PC-3 (cell line): ENCODE measurements at regions not wholly inside any gene's neighbourhood (a gene's known extent, or its start where the extent isn't known, plus 50 kb on each side); places are given as distances from the start of the nearest gene placed in this dataset.

Source experiments
- ATAC-seq: fragments of 200-7000 bp; cut with Tn5 transposase; 2 replicates; pipeline ENCODE4 v1.9.1; 2020; ENCODE audit warnings: mild to moderate bottlenecking, moderate library complexity
- BruUV-seq: library from RNA; stranded (reverse); fragments of 400-500 nt; replicated peaks from 2 replicates; lab custom pipeline; 2021; lab: Mats Ljungman, UMichigan
- CTCF ChIA-PET: fragments of 300-600 bp; sonication (Branson Sonifier 250); formaldehyde crosslinking; loops from one replicate; lab custom pipeline; 2022; ENCODE audit warnings: antibody characterized with exemption; lab: Charles Lee
- POLR2A ChIA-PET: fragments of 300-600 bp; sonication (Branson Sonifier 250); formaldehyde crosslinking; loops from one replicate; lab custom pipeline; 2022; ENCODE audit warnings: antibody characterized with exemption; ENCODE audit not compliant: unreplicated experiment; lab: Charles Lee
- DNase-seq: peaks from one replicate; pipeline ENCODE4 v3.0.0-alpha.2; 2015
- H2AFZ ChIP-seq: fragments of 300-600 bp; sonication (generic); 2 replicates; pipeline ENCODE4 v1.6.0; 2016; ENCODE audit warnings: antibody characterized with exemption, low read length
- H3F3A ChIP-seq: fragments of 300-600 bp; sonication (generic); one replicate; pipeline ENCODE4 v1.6.0; 2017; ENCODE audit warnings: antibody characterized with exemption, low read length, control low read depth, mild to moderate bottlenecking; ENCODE audit not compliant: unreplicated experiment
- H3K27ac ChIP-seq: fragments of 300-600 bp; sonication (generic); 2 replicates; pipeline ENCODE4 v1.5.1; 2016; ENCODE audit warnings: mild to moderate bottlenecking, low read length
- H3K27me3 ChIP-seq: fragments of 300-600 bp; sonication (generic); 2 replicates; pipeline ENCODE4 v1.6.1; 2016; ENCODE audit warnings: low read length, mixed read lengths
- H3K36me3 ChIP-seq: fragments of 300-600 bp; sonication (generic); 2 replicates; pipeline ENCODE4 v1.6.1; 2016; ENCODE audit warnings: low read depth, mixed run types, low read length, mixed read lengths
- H3K4me1 ChIP-seq: fragments of 300-600 bp; sonication (generic); 2 replicates; pipeline ENCODE4 v1.5.1; 2016; ENCODE audit warnings: low read length; ENCODE audit not compliant: insufficient read depth
- H3K4me2 ChIP-seq: fragments of 300-600 bp; sonication (generic); 2 replicates; pipeline ENCODE4 v1.6.0; 2016; ENCODE audit warnings: low read length
- H3K4me3 ChIP-seq: fragments of 300-600 bp; sonication (generic); 2 replicates; pipeline ENCODE4 v1.5.1; 2016; ENCODE audit warnings: mild to moderate bottlenecking, low read length, mixed read lengths
- H3K79me2 ChIP-seq: fragments of 300-600 bp; sonication (generic); 2 replicates; pipeline ENCODE4 v1.6.1; 2017; ENCODE audit warnings: low read length, mixed read lengths
- H3K9ac ChIP-seq: fragments of 300-600 bp; sonication (generic); 2 replicates; pipeline ENCODE4 v1.6.0; 2016; ENCODE audit warnings: mild to moderate bottlenecking, low read length
- H3K9me2 ChIP-seq: fragments of 300-600 bp; sonication (generic); replicated peaks from 2 replicates; pipeline ENCODE4 v1.6.1; 2016; ENCODE audit warnings: mixed run types, low read length, mixed read lengths
- H3K9me3 ChIP-seq: fragments of 300-600 bp; sonication (generic); 2 replicates; pipeline ENCODE4 v1.6.1; 2016; ENCODE audit warnings: low read length, mixed read lengths
- H4K20me1 ChIP-seq: fragments of 300-600 bp; sonication (generic); 2 replicates; pipeline ENCODE4 v1.6.1; 2016; ENCODE audit warnings: low read length, mixed read lengths
- EZH2 ChIP-seq: fragments of 300-600 bp; sonication (generic); IDR thresholded peaks from one replicate; pipeline ENCODE4 v1.6.1; 2017; ENCODE audit warnings: antibody characterized with exemption, mild to moderate bottlenecking, low read length; ENCODE audit not compliant: unreplicated experiment
- EZH2phosphoT487 ChIP-seq: fragments of 300-600 bp; sonication (generic); IDR thresholded peaks from 2 replicates; pipeline ENCODE4 v1.6.1; 2018; ENCODE audit warnings: mild to moderate bottlenecking, antibody characterized with exemption, low read length, borderline replicate concordance
- intact Hi-C: fragments of 100-400 bp; cut with micrococcal nuclease; formaldehyde crosslinking; loops from 2 replicates; pipeline ENCODE4 v1.9.0; 2023
- TF ChIP-seq, protein P1 (sequence below): fragments of 300-600 bp; sonication (generic); conservative IDR thresholded peaks from 2 replicates; pipeline ENCODE4 v1.5.1; 2017; ENCODE audit warnings: antibody characterized with exemption, low read depth, mild to moderate bottlenecking, low read length

DNA sequence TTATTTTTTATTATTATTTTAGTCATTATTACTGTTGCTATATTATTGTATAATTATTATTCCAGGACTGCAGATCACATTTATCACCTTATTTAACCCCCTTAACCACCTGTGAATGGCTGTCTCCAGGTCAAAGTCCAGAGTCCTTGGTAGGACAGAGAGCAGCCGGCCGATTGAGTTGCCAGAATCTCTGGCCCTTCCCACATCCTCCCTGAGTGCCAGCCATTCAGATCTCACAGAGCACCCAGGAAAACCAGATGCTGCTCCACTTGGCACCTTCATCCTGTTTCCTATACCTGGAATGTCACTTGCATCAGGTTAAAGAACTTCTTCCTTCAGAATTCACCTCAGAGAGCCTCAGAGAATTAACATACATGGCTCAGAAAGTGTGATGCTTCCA is 101.1 kb downstream of the ELAPOR2 start:
- peaks cover 4% of the 10 kb centered on the region; the same call in 1 of the 2 replicates for H3K4me1 ChIP-seq
- no peaks in the 10 kb centered on the region for H3K9me2 ChIP-seq
- H2AFZ ChIP-seq = no peak overlapping the region
- DNase-seq (peak; percentile 19), ATAC-seq (peak; percentile 68; the same call in 1 of the 2 replicates)
- no TSS peak for BruUV-seq
- no peaks in the 10 kb centered on the region for H3K9me3 ChIP-seq
- H3F3A ChIP-seq = no peaks in the 10 kb centered on the region
- H3K79me2 ChIP-seq = no peaks in the 10 kb centered on the region
- TF ChIP-seq, protein P1, sequence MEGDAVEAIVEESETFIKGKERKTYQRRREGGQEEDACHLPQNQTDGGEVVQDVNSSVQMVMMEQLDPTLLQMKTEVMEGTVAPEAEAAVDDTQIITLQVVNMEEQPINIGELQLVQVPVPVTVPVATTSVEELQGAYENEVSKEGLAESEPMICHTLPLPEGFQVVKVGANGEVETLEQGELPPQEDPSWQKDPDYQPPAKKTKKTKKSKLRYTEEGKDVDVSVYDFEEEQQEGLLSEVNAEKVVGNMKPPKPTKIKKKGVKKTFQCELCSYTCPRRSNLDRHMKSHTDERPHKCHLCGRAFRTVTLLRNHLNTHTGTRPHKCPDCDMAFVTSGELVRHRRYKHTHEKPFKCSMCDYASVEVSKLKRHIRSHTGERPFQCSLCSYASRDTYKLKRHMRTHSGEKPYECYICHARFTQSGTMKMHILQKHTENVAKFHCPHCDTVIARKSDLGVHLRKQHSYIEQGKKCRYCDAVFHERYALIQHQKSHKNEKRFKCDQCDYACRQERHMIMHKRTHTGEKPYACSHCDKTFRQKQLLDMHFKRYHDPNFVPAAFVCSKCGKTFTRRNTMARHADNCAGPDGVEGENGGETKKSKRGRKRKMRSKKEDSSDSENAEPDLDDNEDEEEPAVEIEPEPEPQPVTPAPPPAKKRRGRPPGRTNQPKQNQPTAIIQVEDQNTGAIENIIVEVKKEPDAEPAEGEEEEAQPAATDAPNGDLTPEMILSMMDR = no peak
- TF ChIP-seq EZH2 (no peak), EZH2phosphoT487 (no peak)
- H3K9ac ChIP-seq = no peak overlapping the region
- no peak overlapping the region for H3K27ac ChIP-seq
- ChIA-PET CTCF (no interaction called here), POLR2A (interaction anchor here (0.7 kb wide), 1 partner anchor 14 kb away, joined by 4 read pairs; no protein-coding TSS in a partner anchor)
- H3K4me3 ChIP-seq = no peak overlapping the region
- no peak overlapping the region for H3K4me2 ChIP-seq
- H3K27me3 ChIP-seq = no peaks in the 10 kb centered on the region
- H3K36me3 ChIP-seq = no peaks in the 10 kb centered on the region
- intact Hi-C loops = no loop called here
- H4K20me1 ChIP-seq = no peaks in the 10 kb centered on the region

DNA sequence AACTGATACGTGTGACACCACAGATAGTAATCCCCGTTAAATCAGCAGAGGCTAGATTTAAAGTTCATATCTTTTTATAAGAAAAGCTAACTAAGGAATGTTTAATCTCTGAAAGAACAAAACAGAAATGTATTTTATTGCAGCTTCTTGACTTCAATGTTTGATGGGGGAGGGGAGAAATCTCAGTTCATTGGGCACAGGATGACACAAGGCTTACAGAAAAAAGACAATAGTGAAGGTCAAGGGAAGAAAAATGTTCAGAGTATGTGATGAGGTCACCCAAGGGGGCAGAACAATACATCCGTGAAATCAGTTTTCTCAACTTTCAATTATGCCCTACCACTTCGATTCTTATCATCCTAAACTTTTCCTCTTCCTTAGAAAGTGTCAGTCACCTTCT is 102.9 kb downstream of the ELAPOR2 start:
- Histone ChIP-seq H3K27me3 (no peaks in the 10 kb centered on the region), H4K20me1 (no peaks in the 10 kb centered on the region), H3K36me3 (no peaks in the 10 kb centered on the region), H2AFZ (no peak overlapping the region), H3K4me2 (no peak overlapping the region), H3K9me3 (no peaks in the 10 kb centered on the region), H3K79me2 (no peaks in the 10 kb centered on the region), H3K27ac (no peak overlapping the region), H3K9ac (no peak overlapping the region), H3K4me1 (peaks cover 11% of the 10 kb centered on the region), H3K9me2 (no peaks in the 10 kb centered on the region), H3K4me3 (no peak overlapping the region), H3F3A (no peaks in the 10 kb centered on the region)
- ATAC-seq (no peak), DNase-seq (no peak)
- intact Hi-C loops = no loop called here
- TF ChIP-seq EZH2phosphoT487 = no peak
- no peak for TF ChIP-seq EZH2
- TF ChIP-seq, protein P1 = no peak
- no TSS peak for BruUV-seq
- POLR2A ChIA-PET = no interaction called here
- CTCF ChIA-PET = no interaction called here

DNA sequence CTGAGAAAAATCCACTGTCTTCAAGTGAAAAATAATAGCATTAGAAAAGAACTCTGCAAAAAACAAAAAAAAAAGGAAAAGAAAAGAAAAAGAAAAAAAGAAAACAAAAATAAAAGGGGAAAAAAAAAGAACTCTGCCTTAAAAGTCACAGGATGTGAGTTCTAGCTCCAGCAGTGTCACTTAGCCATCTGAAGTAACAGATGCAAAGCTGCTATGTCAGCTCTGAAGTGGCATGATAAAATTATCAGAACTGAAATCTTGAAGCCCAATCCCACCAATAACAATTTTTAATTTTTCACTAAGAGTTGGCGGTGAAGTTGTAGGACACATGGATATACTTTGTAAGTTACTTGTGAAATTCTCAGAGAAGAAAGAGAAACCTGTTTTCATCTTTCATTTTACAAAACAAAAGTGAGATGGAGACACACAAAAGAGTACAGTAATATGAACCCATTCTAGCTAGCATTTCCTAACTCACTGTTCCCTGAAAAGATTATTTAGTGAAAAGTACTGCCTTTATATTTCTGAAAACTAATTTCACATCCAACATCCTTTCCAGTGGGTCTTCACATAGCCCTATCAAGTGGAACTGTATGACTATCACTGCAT is 103.5 kb downstream of the ELAPOR2 start:
- ATAC-seq (no peak), DNase-seq (no peak)
- intact Hi-C loops = no loop called here
- Histone ChIP-seq H3F3A (no peaks in the 10 kb centered on the region), H3K36me3 (no peaks in the 10 kb centered on the region), H2AFZ (no peak overlapping the region), H3K9me3 (no peaks in the 10 kb centered on the region), H3K4me3 (no peak overlapping the region), H3K27me3 (no peaks in the 10 kb centered on the region), H3K4me2 (no peak overlapping the region), H3K27ac (no peak overlapping the region), H3K4me1 (peaks cover 11% of the 10 kb centered on the region), H4K20me1 (no peaks in the 10 kb centered on the region), H3K79me2 (no peaks in the 10 kb centered on the region), H3K9me2 (no peaks in the 10 kb centered on the region), H3K9ac (no peak overlapping the region)
- no TSS peak for BruUV-seq
- ChIA-PET CTCF (no interaction called here), POLR2A (no interaction called here)
- TF ChIP-seq, protein P1 = no peak
- TF ChIP-seq EZH2phosphoT487 = no peak
- TF ChIP-seq EZH2 = no peak
